Epithelial cell of esophagus (primary cell): ENCODE measurements at regions not wholly inside any gene's neighbourhood (a gene's known extent, or its start where the extent isn't known, plus 50 kb on each side); places are given as distances from the start of the nearest gene placed in this dataset.

Experiments used
- DNase-seq: peaks from one replicate; pipeline ENCODE4 v3.0.0; 2010; ENCODE audit warnings: low read depth
- H3K4me3 ChIP-seq: 2 replicates; pipeline ENCODE4 v1.5.1; 2011; ENCODE audit warnings: mild to moderate bottlenecking, low read length, control low read depth
- CTCF ChIP-seq: IDR thresholded peaks from 2 replicates; pipeline ENCODE4 v1.5.1; 2011; ENCODE audit warnings: low read depth, mild to moderate bottlenecking, low read length, control low read depth, inconsistent platforms; ENCODE audit not compliant: insufficient read depth; ENCODE audit errors: missing control alignments

- no peak for TF ChIP-seq CTCF
- no peak for DNase-seq
- H3K4me3 ChIP-seq: no peak overlapping the region
Observed at GRCh38 chr2:52178845-52179244, 1146.9 kb upstream of the NRXN1 start.

GRCh38 chr2:52145005-52145404, 1113.1 kb upstream of the NRXN1 start:
- H3K4me3 ChIP-seq: no peak overlapping the region
- TF ChIP-seq CTCF: no peak
- no peak for DNase-seq

- TF ChIP-seq CTCF: no peak
Observed at GRCh38 chr2:52144590-52144989, 1112.7 kb upstream of the NRXN1 start.

GRCh38 chr2:52141076-52141475, 1109.1 kb upstream of the NRXN1 start:
- no peak for TF ChIP-seq CTCF
- H3K4me3 ChIP-seq: no peak overlapping the region
- DNase-seq: no peak

More at GRCh38 chr2:52144590-52144989, 1112.7 kb upstream of the NRXN1 start:
- no peak for DNase-seq
- no peak overlapping the region for H3K4me3 ChIP-seq

GRCh38 chr2:52139241-52139640, 1107.3 kb upstream of the NRXN1 start:
- no peak for DNase-seq
- no peak for TF ChIP-seq CTCF
- H3K4me3 ChIP-seq: no peak overlapping the region

GRCh38 chr2:52135235-52135634, 1103.3 kb upstream of the NRXN1 start:
- no peak for TF ChIP-seq CTCF
- DNase-seq: peak; percentile 12
- no peak overlapping the region for H3K4me3 ChIP-seq

- H3K4me3 ChIP-seq: no peak overlapping the region
- no peak for DNase-seq
- no peak for TF ChIP-seq CTCF
Observed at GRCh38 chr2:52128081-52128480, 1096.1 kb upstream of the NRXN1 start.
